ENCODE measurements at regions not wholly inside any gene's neighbourhood (a gene's known extent, or its start where the extent isn't known, plus 50 kb on each side); places are given as distances from the start of the nearest gene placed in this dataset.
A peak's percentile ranks its signal among the peaks of the same experiment; 100 is the strongest.

DNA sequence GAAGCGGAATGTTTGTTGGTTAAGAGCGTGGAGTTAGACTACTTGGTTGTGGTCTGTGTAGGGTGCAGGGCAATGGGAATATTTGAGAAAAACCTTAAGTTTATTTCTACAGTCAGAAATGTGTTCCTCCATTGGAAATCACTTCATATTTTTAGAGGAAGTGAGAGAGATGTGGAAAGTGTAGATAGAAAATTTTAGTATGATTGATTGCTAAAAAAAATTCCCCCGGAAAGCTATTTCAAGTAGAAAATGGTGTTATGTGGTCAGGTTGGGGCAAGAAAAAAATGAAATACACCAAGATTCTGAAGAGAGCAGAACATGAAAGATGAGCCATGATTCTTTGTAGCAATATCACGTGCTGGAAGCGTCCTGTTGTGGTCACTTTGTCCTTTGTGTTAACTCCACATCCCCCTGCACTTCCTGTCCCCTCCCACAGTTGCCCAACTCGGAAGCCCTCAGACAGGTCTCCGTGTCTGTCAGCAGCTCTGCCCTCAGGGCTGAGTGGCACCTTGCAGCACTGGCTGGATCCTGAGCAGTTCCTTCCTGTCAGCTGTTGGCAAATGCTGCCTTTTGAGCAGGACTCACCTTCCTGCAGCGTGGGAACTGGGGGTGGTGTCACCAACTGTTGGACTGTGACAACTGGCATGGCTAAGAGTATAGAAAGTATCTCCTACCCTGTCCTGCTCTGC is 137.5 kb upstream of the SLC24A3 start:
- Histone ChIP-seq H3K9me3 (replicated peaks in 1 of 2; ENCODE audit: control insufficient read depth in 1 of 2, insufficient read depth in 1 of 2, low read length in 2 of 2) (no peaks in the 10 kb centered on the region), H3K4me2 (replicated peaks; ENCODE audit: extremely low read depth, low read length, poor library complexity, severe bottlenecking) (peak overlapping the region; percentile 70), H3K4me1 (ENCODE audit: control insufficient read depth in 1 of 2, insufficient read depth in 2 of 2, low read length in 2 of 2) (peaks cover 48% of the 10 kb centered on the region in 2 donors), H2AFZ (ENCODE audit: insufficient read depth, low read depth, low read length, poor library complexity, severe bottlenecking) (peak overlapping the region; percentile 46), H3K27me3 (ENCODE audit: control insufficient read depth in 2 of 2, insufficient read depth in 2 of 2, low read length in 2 of 2) (no peaks in the 10 kb centered on the region), H4K20me1 (ENCODE audit: insufficient read depth, low read length) (no peaks in the 10 kb centered on the region), H3K36me3 (replicated peaks in 1 of 2; ENCODE audit: control insufficient read depth in 1 of 2, insufficient read depth in 2 of 2, low read length in 2 of 2) (no peaks in the 10 kb centered on the region), H3K27ac (ENCODE audit: low read depth in 1 of 2, low read length in 2 of 2) (peak overlapping the region; percentile 34 to 62), H3K79me2 (ENCODE audit: insufficient read depth, low read length) (no peaks in the 10 kb centered on the region), H3K9ac (ENCODE audit: insufficient read depth, low read length, poor library complexity, severe bottlenecking) (no peak overlapping the region), H3K4me3 (replicated peaks in 1 of 3; ENCODE audit: low read depth in 2 of 3, low read length in 3 of 3) (peak overlapping the region in 1 of 3 experiments; percentile 60)
- TF ChIP-seq, protein P1, sequence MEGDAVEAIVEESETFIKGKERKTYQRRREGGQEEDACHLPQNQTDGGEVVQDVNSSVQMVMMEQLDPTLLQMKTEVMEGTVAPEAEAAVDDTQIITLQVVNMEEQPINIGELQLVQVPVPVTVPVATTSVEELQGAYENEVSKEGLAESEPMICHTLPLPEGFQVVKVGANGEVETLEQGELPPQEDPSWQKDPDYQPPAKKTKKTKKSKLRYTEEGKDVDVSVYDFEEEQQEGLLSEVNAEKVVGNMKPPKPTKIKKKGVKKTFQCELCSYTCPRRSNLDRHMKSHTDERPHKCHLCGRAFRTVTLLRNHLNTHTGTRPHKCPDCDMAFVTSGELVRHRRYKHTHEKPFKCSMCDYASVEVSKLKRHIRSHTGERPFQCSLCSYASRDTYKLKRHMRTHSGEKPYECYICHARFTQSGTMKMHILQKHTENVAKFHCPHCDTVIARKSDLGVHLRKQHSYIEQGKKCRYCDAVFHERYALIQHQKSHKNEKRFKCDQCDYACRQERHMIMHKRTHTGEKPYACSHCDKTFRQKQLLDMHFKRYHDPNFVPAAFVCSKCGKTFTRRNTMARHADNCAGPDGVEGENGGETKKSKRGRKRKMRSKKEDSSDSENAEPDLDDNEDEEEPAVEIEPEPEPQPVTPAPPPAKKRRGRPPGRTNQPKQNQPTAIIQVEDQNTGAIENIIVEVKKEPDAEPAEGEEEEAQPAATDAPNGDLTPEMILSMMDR (IDR thresholded peaks at IDR 0.05) = no peak
- Mint-ChIP-seq H3K27ac (peak overlapping the region; percentile 35 to 88 (median 60)), H3K36me3 (no peaks in the 10 kb centered on the region), H3K4me3 (peak overlapping the region; percentile 61 to 68), H3K27me3 (ENCODE audit: low read depth in 3 of 3) (peaks cover 0 to 4% (median 2%) of the 10 kb centered on the region in 3 donors), H3K9me3 (peaks cover 0 to 7% (median 2%) of the 10 kb centered on the region in 7 donors), H3K4me1 (peaks cover 52% of the 10 kb centered on the region)
- DNase-seq = peak; percentile 66 to 82 (median 80)
- intact Hi-C loops (cut with micrococcal nuclease) = no loop called here
- WGBS (ENCODE audit: insufficient coverage) = 0% methylated on average over 5 of the region's 8 CpGs

DNA sequence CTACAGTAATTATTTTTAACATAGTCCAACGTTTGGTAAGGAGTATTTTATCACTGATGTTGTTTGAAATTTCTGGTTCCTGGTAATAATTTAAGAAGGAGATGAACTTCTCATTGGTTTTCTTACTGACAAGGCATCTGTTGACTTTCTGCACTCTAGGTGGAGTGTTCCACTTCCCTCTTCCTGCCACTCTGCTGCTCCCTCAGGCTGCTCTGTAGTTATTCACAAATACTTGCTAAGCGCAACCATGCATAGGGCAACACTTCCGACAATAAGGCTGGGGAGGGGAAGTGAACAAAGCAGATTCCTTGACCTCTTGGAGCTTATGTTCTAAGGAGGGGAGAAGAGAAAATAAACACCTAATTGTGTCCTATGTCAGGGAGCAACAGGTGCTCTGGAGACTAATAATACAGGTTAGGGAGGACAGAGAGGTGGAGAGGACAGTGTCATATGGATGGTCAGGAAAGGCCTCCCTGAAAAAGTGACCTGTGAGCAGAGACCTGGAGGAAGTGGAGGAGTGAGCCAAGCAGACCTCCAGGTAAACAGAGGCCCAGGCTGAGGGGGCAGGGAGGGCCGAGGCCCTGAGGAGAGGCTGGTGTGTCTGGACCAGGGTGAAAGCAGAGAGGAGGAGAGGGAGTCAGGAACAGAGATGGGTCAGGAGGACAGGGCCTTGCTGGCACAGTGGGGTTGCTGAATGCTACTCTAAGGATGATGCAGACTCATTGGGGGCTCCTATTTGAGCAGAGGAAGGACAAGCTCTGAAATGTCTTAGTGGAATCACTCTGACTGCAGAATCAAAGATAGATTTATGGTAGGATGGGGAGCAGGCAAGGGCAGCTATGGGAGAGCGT is 134.8 kb upstream of the SLC24A3 start:
- no peak overlapping the region for H3K4me3 Mint-ChIP-seq
- peaks cover 0 to 7% (median 3%) of the 10 kb centered on the region in 7 donors for H3K9me3 Mint-ChIP-seq
- intact Hi-C loops (cut with micrococcal nuclease) = no loop called here
- H3K36me3 ChIP-seq (replicated peaks in 1 of 2; ENCODE audit: control insufficient read depth in 1 of 2, insufficient read depth in 2 of 2, low read length in 2 of 2) = no peaks in the 10 kb centered on the region
- H4K20me1 ChIP-seq (ENCODE audit: insufficient read depth, low read length) = no peaks in the 10 kb centered on the region
- H3K4me1 Mint-ChIP-seq = peaks cover 36% of the 10 kb centered on the region
- H3K27ac Mint-ChIP-seq = peak overlapping the region in 3 of 7 donors; percentile 12 to 62 (median 14)
- no peak overlapping the region for H3K27ac ChIP-seq (ENCODE audit: low read depth in 1 of 2, low read length in 2 of 2)
- no peak overlapping the region for H3K4me3 ChIP-seq (replicated peaks in 1 of 3; ENCODE audit: low read depth in 2 of 3, low read length in 3 of 3)
- H3K27me3 ChIP-seq (ENCODE audit: control insufficient read depth in 2 of 2, insufficient read depth in 2 of 2, low read length in 2 of 2) = no peaks in the 10 kb centered on the region
- no peak overlapping the region for H3K9ac ChIP-seq (ENCODE audit: insufficient read depth, low read length, poor library complexity, severe bottlenecking)
- H3K27me3 Mint-ChIP-seq (ENCODE audit: low read depth in 3 of 3) = peaks cover 0 to 4% (median 2%) of the 10 kb centered on the region in 3 donors
- DNase-seq = no peak
- H2AFZ ChIP-seq (ENCODE audit: insufficient read depth, low read depth, low read length, poor library complexity, severe bottlenecking) = no peak overlapping the region
- H3K79me2 ChIP-seq (ENCODE audit: insufficient read depth, low read length) = no peaks in the 10 kb centered on the region
- H3K4me2 ChIP-seq (replicated peaks; ENCODE audit: extremely low read depth, low read length, poor library complexity, severe bottlenecking) = no peak overlapping the region
- TF ChIP-seq, protein P1 (IDR thresholded peaks at IDR 0.05) = no peak
- no peaks in the 10 kb centered on the region for H3K36me3 Mint-ChIP-seq
- WGBS (ENCODE audit: insufficient coverage) = 100% methylated on average over 2 of the region's 5 CpGs
- peaks cover 28% of the 10 kb centered on the region in 2 donors for H3K4me1 ChIP-seq (ENCODE audit: control insufficient read depth in 1 of 2, insufficient read depth in 2 of 2, low read length in 2 of 2)
- H3K9me3 ChIP-seq (replicated peaks in 1 of 2; ENCODE audit: control insufficient read depth in 1 of 2, insufficient read depth in 1 of 2, low read length in 2 of 2) = no peaks in the 10 kb centered on the region

Measured in CD14-positive monocyte (primary cell).